NCI-H146 (cell line): ENCODE measurements at regions not wholly inside any gene's neighbourhood (a gene's known extent, or its start where the extent isn't known, plus 50 kb on each side); places are given as distances from the start of the nearest gene placed in this dataset.

Experiments used
- DNase-seq: peaks from one replicate; lab custom pipeline; 2025; lab: John Stamatoyannopoulos, UW

DNA sequence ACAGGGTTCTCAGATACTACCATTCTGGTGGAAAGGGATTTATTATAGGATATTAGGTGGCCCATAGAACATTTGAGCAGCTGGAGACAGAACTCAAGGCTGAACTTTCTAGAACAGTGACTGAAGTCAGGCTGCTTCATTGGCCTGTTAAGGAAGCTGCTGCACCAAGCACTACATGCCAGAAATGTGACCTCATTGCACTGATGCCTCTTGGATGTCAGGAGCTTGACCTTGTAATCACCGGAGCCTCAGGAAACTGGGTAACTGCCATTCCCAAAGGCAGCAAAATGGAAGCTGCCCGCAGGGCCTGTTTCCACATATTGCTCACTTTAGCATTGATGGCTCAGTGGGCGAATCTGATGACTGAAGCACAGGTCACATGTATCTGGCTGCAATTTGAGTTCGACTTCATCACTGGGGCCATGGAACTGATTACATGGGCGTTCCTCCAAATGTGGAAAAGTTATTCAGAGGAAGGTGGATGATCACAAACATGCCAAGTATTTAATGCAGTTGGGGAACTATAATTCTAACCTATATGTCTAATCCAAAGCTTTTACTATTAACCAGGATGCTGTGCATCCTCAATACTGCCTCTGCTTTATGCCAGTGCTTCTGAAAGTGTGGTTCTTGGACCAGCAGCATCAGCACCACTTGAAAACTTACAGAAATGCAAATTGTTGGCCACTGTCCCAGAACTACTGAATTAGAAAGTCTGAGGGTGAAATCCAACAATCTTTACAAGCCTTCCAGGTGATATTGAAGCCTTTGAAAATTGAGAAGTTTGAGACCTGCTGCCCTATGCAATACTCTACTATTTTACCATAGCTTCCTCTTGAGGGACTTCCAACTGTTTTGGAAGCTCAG is 337.2 kb upstream of the NAV3 start:
- DNase-seq: no peak

DNA sequence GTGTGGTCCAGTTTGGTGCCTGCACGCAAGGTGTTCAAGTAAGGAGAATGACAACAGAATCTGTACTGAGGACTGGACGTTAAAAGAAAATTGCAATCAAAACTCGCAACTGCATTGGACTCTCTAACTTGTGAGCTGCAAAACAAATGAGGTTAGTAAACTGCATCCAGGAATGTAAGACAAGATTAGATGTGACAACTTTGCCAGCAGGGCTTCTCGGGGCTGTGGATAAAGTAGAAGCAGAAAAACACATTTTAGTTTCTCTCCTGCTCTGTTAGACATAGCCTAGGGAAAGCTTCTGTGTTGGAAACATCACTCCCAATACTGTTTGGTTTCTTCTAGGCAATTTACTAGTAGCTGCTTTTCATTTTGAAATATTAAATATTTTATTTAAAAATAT is 338.2 kb upstream of the NAV3 start:
- no peak for DNase-seq

DNA sequence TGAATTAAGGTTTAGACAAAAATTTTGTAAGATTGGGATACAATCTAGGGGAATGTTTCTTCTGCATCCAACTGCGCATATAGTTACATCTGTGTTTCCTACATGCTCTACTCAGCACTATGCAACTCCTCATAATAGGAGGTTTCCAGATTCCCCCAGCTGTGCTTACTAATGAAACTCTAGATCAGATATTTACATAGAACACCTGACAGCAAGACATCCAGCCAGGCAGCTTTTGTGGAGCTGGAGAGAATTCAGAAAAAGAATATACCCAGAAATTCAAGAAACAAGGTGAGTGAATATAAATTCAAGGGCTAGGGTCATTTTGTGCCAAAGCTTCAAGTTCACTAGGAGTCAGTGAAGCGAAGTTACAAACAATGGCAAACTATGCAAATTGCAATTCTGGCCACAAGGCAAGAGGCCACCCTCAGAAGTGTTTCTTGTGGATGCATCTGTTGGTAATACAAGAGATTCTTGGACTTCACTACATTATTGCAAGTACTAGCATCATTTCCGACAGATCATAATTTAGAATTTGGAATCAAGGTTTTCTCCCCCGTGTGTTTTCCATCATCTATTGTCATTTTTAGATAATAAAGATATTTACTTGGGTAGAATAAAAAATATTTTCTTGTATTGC is 341.2 kb upstream of the NAV3 start:
- no peak for DNase-seq

DNA sequence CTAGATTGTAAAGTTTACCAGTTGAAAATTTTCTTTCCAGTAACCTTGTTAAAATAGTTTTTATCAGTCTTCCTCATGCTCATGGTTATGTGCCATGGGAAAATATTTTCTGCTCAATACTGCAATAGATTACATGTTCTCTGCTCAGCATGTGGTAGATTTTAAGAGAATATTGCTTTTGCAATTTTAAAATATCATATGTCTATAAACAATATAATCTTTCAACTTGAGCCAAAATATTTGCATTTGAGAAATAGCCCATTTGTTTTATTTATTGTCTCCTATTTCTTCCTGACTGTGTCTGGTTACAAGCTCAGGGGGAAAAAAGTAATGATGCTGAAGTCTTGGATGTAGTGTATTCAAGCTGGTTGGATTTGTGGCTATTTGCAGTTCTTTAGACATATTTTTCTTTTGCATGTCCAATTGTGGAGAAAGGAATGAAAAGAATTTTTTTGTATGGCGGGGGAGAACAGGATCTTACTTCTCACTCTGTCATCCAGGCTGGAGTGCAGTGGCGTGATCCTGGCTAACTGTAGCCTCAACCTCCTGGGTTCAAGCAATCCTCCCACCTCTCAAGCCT is 342.6 kb upstream of the NAV3 start:
- no peak for DNase-seq

DNA sequence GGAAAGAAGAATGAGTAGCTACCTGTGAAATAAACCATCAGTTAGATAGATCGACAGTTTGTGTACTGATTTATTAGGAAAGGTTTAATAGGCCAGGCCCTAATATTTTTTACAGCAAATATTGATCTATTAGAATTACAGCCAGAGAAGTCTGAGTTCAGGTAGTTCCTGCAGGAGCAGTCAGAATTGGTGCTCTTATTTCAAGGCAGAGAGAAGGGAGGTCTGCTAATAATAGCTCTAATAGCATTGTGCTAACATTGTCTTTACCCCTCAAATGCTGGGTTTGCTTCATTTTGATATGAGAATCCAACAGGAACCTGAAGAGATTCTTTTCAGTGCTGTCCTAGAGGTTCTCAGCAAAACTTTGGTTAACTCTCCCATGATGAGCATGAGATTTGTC is 343.8 kb upstream of the NAV3 start:
- no peak for DNase-seq

DNA sequence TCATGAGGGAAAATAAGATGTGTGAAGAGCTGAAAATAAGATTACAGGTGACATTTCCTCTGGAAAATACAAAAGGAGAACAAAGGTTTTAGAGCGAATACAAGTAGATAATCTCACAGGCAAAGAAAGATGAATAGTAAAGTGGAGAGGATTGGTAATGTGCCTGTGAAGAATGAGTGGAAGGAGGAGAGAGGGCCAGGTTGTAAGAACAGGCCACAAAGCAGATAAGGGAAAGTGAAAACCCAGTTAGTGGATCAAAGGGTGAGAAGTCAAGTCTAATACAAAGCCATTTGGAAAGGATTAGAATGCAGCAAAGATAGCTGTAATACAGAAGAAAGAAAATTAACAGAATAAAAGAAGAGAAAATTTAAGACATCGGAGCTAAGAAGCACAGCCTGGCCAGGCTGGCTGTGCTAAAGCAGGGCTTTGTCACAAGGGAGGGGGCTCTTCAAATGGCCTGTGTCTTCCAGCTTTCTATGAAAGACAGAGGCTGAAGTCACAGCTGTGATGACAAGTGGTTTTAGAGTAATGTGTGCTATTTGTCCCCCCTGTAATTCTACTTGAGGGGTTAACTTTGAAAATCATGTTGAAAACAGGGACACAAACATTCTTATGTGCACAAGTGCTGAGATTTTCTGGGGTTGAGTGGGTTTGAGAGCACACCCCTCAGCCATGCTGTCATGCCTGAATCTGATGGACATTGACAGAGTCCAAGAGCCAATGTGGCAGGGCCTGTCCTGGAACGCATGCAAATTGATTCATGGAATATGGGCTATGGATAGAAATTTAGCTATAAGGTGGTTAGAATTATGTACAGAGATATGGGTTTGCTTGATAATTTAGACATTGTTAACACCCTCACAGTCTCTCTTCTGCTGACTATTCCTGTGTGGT is 344.5 kb upstream of the NAV3 start:
- DNase-seq: no peak

DNA sequence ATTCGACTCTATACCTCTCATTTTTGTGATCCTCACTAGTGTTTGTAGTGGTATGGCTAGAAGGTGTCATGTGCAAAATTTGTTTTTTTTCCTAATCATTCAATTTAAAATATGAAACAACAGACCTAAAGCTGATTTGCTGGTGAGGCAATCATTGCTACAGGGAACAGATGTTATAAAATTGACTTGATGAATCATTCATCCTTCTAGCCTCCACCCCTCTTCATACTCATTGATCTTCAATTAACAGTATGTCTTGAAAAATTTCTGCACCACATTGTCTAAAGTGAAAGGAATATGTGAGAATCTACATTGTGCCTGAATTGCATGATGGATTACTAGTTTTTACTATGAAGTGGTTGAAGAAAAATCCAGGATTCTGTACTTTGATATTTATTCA is 349.0 kb upstream of the NAV3 start:
- DNase-seq: no peak

DNA sequence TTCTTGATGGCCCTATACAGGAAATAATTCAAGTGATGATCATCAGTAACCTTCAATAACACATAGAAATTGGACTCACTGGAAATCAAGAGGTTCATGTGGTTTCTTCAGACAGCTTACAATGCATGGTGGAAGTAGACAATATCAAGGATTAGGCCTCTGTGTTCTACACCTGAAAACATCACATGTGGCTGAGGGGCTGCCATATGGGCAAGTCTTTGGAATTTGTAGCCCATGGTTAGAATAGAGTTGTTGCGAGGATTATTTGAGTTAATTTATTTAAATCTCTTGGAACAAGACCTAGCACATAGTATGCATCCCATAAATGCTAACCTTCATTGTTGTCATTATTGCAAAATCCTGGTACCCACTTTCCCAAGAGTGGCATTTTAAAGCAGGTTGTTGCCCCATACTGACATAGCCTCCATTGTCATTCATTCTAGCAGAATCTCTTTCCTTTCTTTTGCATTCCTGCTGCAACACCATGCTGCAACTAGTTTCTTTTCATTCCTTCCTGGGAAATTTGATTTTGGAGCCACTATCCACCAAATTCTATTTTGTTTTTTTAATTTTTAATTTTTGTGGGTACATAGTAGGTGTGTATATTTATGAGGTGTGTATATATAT is 352.7 kb upstream of the NAV3 start:
- DNase-seq: no peak

DNA sequence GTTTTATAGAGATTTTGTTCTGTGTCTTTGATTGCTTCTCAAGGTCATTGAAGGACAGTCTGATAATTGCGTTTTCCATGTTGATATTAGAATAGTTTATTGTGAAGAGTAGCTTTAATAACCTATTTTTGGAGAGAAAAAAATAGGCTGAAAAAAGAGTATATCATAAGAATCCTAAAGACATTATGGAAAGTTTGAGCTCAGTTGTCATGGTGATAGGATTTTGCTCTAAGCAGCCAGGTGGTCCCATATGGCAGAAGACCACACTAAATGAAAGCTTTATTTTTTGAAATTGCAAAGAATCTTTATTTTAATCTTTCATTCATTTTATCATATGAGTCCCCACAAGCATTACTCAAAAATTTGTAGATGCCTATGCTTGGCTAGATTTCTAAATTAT is 358.9 kb upstream of the NAV3 start:
- DNase-seq: no peak

DNA sequence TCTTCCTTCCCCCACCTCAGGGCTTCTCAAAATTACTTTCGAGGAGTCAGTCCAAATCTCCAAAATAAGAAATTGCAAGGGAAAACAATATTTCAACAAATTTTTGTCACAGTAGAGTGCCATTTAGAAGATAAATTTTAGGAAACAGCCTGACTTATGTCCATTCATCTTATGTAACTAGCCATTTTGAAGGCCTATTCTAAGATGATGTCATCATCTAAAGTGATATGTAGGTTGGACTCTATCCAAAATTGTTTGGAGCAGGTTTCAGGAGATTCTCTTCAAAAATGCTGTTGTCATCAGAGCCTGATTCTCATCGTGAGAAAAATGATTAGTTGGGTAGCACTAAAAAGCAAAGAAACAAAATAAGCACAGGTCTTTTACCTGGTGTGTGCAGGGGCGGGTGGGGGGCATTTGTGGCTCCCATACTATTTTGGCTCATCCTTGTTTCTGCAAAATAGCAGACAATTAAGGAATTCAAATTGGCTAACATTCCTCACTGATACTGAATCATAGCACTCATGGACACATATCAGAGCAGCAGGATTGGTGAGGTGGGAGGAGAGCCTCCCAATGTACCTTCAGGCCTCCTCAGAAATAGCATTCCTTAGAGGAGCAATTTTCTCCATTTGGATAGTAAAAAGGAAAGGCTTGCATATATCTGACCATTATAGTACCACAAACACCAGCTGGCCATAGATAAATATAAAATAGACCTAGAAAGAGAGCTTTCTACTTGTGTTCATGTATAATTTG is 360.9 kb upstream of the NAV3 start:
- no peak for DNase-seq

DNA sequence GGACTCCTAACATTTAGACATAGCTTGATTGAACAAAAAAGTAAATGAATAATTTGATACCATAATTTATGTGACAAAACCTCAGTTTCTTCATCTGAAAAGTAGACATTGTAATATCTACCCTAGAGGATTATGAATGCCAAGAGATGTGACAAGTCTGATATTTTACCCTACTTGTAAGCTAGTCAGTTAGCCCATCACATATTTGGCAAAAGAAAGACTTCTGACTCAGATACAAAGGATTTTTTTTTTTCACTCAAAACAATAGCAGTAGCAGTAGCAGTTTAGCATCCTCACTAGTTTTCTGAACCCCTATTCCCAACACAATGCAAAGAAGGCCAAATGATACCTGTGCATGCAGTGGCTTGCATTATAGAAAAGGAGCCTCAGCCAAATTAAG is 377.3 kb upstream of the E2F7 start:
- DNase-seq: no peak

DNA sequence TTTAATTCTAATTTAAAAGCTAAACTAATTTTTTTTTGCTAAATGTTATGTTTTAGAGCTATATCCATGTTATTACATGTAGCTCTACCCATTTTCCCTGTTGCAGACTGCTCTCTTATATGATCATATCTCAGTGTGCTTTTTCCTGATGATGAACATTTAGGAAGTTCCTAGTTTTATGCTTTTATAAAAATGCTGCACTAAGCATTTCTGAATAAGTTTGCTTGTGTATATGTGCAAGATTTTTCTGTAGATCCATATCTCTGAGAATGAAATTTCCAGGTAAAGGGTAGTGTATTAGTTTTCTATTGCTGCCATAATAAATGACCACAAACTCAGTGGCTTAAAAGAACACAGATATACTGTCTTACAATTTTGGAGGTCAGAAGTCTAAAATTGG is 374.4 kb upstream of the E2F7 start:
- DNase-seq: no peak

DNA sequence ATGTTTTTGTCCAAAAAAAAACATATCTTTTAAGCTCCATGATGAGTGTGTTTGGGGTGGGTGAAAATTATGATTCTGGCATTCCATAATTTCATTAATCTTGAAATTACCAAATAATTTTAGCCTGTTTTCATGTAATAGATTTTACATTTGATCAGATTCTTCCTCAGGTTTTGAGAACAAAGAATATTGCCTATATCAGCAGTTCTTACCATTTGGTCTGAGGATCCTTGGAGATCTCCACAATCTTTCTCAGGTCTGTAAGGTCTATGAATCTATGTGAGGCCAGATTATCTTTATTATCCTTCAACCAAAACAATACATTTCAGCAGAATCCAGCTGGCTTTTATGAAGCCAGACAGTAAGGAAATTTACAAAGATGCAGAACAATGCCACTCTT is 373.3 kb upstream of the E2F7 start:
- no peak for DNase-seq

DNA sequence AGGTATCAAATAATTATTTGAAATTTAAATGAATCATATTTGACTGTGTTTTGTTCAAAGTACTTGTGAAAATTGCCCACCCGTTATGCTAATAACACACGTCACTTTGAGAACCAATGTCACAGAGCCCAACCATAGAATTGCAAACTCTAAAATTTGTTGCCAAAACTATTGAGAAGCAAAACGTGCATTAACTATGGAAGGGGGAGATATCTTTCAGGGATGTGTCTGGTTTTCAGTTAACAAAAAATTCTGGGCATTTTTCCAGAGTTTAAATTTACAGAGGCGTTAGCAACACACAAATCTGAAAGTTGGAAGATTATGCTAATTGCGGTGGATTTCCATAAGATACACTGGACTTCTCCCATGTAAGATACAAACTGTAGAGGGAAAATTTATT is 371.8 kb upstream of the E2F7 start:
- DNase-seq: no peak

DNA sequence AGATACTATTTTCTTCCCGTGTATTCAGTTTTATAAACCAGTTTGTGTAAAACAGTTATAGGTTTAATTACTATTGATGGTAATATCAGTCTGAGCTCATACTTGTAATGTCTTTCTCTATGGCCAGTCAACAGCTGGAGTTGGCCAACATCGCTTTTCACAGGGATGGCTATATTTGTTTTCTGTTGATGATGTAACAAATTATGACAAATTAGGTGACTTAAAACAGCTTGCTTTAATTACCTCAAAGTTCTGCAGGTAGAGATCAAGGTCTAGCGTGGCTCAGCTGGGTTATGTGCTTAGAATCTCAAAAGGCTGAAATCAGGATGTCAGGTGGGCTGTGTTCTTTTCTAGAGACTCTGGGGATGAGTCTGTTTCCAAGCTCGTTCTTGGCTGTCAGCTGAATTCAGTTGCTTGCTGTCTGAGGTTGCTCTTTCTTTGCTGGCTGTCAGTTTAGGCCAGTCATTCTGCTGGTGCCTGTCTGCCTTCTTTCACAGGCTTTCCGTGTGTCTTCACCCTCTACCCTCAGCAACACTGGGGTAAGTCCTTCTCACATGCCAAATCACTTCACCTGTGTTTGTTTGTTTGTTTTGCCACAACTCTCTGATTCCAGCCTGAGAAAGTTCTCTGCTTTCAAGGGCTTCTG is 370.2 kb upstream of the E2F7 start:
- DNase-seq: no peak

DNA sequence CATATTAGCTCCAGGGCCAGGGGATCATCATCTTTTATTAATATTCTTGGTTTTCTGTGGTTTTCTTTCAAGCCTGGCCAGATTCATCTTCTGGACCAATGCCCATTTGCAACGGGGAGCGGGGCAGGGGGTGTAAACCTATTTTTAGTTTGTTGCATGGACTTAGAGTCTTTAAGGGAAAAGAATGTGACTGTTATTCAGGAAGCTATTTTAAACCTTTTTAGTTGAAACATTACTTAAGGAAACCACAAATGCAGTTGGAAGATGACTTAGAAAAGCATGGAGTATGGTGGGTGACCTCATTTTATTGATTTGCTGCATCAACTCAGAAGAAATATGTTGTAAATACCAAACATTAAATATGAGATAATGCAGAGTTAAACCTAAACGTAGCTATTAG is 368.4 kb upstream of the E2F7 start:
- DNase-seq: no peak

DNA sequence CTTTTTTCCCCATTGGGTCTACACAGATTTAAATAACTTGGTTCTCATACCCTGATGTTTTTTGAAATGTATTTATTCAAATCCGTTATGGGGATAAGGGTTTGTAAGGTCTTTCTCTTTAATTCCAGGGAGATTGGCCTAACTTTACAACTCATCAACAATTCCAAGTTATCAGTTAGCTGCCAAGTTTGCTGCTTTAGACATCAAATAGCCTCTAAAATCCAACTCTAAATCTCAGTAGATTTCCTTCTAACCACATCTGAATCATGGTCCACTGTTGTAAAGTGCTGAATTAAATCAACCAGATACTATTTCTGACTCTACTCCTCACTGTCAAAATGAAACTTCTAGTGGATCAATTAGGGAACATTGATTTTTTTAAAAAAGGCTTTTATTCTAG is 364.1 kb upstream of the E2F7 start:
- no peak for DNase-seq

DNA sequence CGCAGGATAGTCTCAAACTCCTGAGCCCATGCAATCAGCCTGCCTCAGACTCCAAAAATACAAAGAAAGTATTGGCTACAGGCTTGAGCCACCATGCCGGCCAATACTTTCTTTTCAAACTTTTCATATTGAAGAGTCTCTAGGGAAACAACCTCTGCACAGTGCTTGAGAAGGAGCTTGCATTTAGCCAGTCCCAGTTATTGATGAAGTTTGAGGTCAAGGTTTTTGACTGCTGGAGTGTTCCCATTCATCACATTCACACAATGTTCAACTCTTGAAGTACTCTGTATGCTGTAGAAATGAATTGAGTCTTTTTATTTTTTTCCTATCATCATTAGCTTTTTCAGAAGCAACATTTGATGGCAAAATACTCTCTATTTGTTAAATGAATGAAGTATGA is 355.8 kb upstream of the E2F7 start:
- DNase-seq: no peak

DNA sequence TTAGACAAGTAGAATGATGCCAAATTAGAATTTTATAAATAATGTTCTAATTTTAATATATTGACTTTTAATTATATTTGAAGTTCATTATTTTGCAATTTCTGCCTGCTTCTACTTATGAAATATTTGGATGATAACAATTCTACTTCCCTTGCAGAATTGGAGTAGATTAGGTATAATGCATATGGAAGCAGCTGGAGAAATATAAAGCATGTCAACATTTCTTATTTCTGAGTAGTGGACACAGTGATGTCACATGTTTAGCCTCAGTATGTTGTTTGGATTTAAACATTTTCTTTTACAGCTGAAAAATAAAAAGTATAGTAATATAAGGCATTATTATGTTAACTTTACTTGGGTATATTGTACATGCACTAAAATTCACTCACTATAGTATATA is 344.2 kb upstream of the E2F7 start:
- DNase-seq: no peak

DNA sequence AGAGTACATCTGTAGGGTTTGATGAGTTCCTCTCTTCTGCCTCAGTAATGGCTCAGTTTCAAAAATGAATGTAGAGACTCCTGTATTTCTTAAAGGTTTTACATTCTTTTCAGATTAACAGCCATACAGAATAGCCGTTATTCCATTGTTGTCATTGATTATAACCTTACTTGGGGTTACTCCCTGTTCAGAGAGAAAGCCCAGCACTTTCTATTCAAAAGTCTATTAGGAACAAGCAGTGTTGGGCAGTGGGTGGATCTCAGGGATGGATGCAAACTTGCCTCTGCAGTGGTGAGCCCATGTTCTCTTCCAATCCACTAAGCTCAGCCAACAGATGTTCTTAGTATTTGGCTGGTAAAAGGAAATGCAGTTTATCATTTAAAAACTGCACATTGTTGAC is 342.6 kb upstream of the E2F7 start:
- DNase-seq: no peak
